GM13976 (cell line): ENCODE measurements at regions not wholly inside any gene's neighbourhood (a gene's known extent, or its start where the extent isn't known, plus 50 kb on each side); places are given as distances from the start of the nearest gene placed in this dataset.

Experiments
- DNase-seq: peaks from one replicate; pipeline ENCODE4 v3.0.0; 2012; ENCODE audit warnings: low spot score
- CTCF ChIP-seq: IDR thresholded peaks from 2 replicates; pipeline ENCODE4 v1.5.1; 2012; ENCODE audit warnings: borderline replicate concordance, mild to moderate bottlenecking; ENCODE audit not compliant: insufficient read depth; ENCODE audit errors: extremely low read depth, missing control alignments, control extremely low read depth
- in situ Hi-C: fragments of 300-500 bp; cut with MboI; formaldehyde crosslinking; loops from one replicate; pipeline ENCODE4 v1.12.0; 2022; ENCODE audit warnings: low sequenced_read_pairs, mixed read lengths, inconsistent platforms; ENCODE audit not compliant: unreplicated experiment

GRCh38 chr4:178320003-178320402 lies 877.8 kb upstream of the AGA start:
- no peak for DNase-seq
- in situ Hi-C loops, result no loop called here
- TF ChIP-seq CTCF, result no peak

GRCh38 chr4:178322524-178323183 lies 880.4 kb upstream of the AGA start:
- in situ Hi-C loops, result no loop called here
- no peak for TF ChIP-seq CTCF
- no peak for DNase-seq

GRCh38 chr4:178329226-178329872 lies 887.1 kb upstream of the AGA start:
- no peak for TF ChIP-seq CTCF
- DNase-seq, result no peak
- in situ Hi-C loops, result no loop called here

- no peak for TF ChIP-seq CTCF
- DNase-seq, result no peak
- in situ Hi-C loops, result no loop called here
These were observed 891.1 kb upstream of the AGA start for GRCh38 chr4:178333355-178333754.

GRCh38 chr4:178339769-178340168 lies 897.5 kb upstream of the AGA start:
- DNase-seq, result no peak
- in situ Hi-C loops, result no loop called here
- no peak for TF ChIP-seq CTCF

GRCh38 chr4:178340468-178340867 lies 898.2 kb upstream of the AGA start:
- no peak for TF ChIP-seq CTCF
- in situ Hi-C loops, result no loop called here
- no peak for DNase-seq
